ENCODE measurements at regions not wholly inside any gene's neighbourhood (a gene's known extent, or its start where the extent isn't known, plus 50 kb on each side); places are given as distances from the start of the nearest gene placed in this dataset.
A peak's percentile ranks its signal among the peaks of the same experiment; 100 is the strongest.
"Not testable (repeated sequence)": the region's sequence is repeated elsewhere in the genome, so short reads cannot be mapped to it uniquely, and the experiment has no call there.

GRCh38 chr6:128736780-128737179 lies 146.2 kb upstream of the LAMA2 start:
- DNase-seq, result no peak

- peak; percentile 31 for DNase-seq
Observed at GRCh38 chr6:128731249-128732165, 151.4 kb upstream of the LAMA2 start.

GRCh38 chr6:128727500-128727899 lies 155.4 kb upstream of the LAMA2 start:
- no peak for DNase-seq

- no peak for DNase-seq
Observed at GRCh38 chr6:128725271-128726233, 157.4 kb upstream of the LAMA2 start.

GRCh38 chr6:128724738-128725137 lies 158.2 kb upstream of the LAMA2 start:
- DNase-seq, result no peak

GRCh38 chr6:128723667-128724066 lies 159.3 kb upstream of the LAMA2 start:
- no peak for DNase-seq

- no peak for DNase-seq
Observed at GRCh38 chr6:128720891-128721290, 162.0 kb upstream of the LAMA2 start.

- DNase-seq, result no peak
Observed at GRCh38 chr6:128719786-128720185, 163.2 kb upstream of the LAMA2 start.

- no peak for DNase-seq
Observed at GRCh38 chr6:128713461-128713860, 169.5 kb upstream of the LAMA2 start.

GRCh38 chr6:128712898-128713297 lies 170.0 kb upstream of the LAMA2 start:
- DNase-seq, result no peak

GRCh38 chr6:128711149-128711548 lies 171.8 kb upstream of the LAMA2 start:
- DNase-seq, result no peak

GRCh38 chr6:128710315-128710714 lies 172.6 kb upstream of the LAMA2 start:
- no peak for DNase-seq

- no peak for DNase-seq
Observed at GRCh38 chr6:128704601-128705000, 178.3 kb upstream of the LAMA2 start.

GRCh38 chr6:128703794-128704193 lies 179.1 kb upstream of the LAMA2 start:
- DNase-seq, result not testable (repeated sequence)

- no peak for DNase-seq
Observed at GRCh38 chr6:128696691-128697689, 176.6 kb upstream of the PTPRK start.

- no peak for DNase-seq
Observed at GRCh38 chr6:128694303-128695009, 174.1 kb upstream of the PTPRK start.

- no peak for DNase-seq
Observed at GRCh38 chr6:128690063-128690462, 169.7 kb upstream of the PTPRK start.

GRCh38 chr6:128686084-128686483 lies 165.7 kb upstream of the PTPRK start:
- DNase-seq, result no peak

- no peak for DNase-seq
Observed at GRCh38 chr6:128676456-128676855, 156.1 kb upstream of the PTPRK start.

- DNase-seq, result no peak
Observed at GRCh38 chr6:128672023-128672422, 151.6 kb upstream of the PTPRK start.

- DNase-seq, result no peak
Observed at GRCh38 chr6:128667339-128667858, 147.0 kb upstream of the PTPRK start.

Measured in amniotic stem cell (primary cell).